Activated CD4-positive, alpha-beta T cell treated with anti-CD3 and anti-CD28 coated beads, Interleukin-2, amount 50 U/mL, for 4 hours (primary cell): ENCODE measurements at regions not wholly inside any gene's neighbourhood (a gene's known extent, or its start where the extent isn't known, plus 50 kb on each side); places are given as distances from the start of the nearest gene placed in this dataset.

Experiments used
- DNase-seq, 2 experiments: peaks; one replicate each; pipeline ENCODE4 v3.0.0-alpha.2; 2020

DNA sequence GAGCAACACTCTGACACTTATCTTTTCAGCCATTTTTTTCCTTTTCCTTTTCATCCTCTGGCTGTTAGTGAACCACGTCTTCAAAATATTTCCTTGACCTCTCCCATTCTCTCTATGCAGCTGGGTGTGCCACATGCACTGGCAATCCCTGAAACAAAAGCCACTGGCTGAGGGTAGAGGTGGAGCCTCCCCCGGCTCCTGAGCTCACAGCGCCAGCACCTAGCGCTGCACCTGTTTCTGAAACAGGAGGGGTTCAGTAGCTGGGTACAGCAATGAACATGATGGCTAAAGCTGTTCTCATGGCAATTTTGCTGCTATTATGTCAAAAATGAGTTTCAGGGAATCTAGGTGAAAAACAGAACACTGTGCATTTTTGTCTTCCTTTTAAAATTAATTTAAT lies 314.7 kb upstream of the ATP10A start:
- no peak for DNase-seq

- no peak for DNase-seq
Observed at GRCh38 chr15:26176831-26177230, 313.7 kb upstream of the ATP10A start.

DNA sequence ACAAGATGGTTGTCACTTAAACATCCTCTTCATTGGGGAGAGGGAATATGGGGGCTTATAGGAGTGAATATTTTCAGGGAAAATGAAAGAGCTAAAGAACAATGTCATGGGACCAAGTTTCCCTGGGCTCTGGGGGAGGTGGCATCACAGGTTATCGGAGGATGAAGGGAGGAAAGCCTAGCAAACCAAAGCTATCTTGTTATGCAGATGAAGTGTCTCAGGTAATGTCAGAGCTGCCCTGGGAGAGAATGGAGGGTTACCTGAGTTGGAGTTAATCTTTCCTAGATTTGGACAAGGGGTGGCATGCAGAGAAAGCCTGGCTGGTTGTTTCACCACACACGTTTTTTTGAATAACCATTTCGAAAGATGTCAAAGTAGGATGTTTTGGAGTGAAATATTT lies 308.1 kb upstream of the ATP10A start:
- no peak for DNase-seq

DNA sequence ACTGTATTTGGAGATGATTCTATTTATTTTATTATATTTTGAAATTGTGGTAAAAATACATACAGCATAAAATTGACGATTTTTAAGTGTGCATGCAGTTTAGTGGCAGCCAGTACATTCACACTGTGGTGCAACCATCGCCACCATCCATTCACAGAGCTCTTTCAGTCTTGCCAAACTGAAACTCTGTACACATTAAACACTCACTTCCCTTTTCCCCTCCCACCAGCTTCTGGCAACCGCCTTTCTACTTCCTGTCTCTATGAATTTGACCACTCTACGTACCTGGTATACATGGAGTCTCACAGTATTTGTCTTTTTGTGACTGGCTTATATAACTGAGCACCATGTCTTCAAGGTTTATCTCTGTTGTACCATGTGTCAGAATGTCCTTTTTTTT lies 303.3 kb upstream of the ATP10A start:
- DNase-seq, result no peak

GRCh38 chr15:26165546-26165945 lies 302.4 kb upstream of the ATP10A start:
- DNase-seq, result no peak

DNA sequence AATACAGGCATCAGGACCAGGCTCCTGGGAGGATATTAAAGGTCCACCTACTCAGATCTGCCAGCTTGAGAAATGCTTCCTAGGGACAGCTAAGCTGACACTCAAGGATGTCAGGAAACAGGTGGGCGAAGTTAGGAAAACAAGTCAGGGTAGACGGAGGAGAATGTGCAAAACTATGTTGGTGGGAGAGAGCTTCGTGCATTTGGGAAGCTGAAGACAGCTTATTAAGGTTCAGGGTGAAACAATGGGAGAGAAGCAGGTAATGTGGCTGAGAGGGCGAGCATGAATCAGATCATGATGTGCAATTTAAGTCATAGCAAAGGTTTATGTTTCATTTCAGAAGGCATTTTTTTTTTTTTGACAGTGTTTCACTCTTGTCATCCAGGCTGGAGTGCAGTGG lies 297.2 kb upstream of the ATP10A start:
- no peak for DNase-seq

DNA sequence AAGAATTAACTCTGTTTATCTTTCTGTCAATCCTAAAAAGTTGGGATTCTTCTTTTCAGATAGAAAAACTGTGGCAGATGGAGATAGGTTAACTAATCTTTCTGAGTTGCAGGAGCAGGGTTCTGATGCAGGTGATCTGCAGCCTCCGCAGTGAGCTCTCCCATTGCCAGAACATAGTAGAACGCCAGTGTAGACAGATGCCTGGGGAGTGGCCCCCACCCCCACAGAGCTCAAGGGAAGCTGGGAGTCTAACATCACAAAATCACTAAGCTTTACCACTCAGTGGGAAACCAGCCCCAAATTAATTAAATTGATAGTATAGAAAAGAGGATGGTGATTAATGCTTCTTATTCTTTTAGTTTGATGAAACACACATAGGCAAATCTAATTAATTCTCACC lies 295.0 kb upstream of the ATP10A start:
- no peak for DNase-seq

DNA sequence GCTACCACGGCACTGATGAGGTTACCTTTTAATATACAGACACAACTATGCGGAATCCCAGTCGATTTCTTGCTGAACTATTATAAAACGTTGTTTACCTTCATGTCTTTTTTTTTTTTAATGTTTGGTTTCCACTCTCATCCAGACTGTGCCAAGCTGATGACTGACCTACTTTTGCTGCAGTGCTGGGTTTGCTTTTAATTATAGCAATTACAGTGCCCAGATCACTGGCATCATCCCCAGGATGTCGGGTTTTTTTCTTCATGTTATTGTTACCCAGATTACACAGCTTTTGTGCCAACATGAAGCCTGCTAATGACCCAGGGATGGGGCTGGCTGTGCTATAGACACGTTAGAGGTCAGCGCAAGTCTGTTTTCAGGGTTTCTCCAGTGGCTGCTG lies 294.0 kb upstream of the ATP10A start:
- no peak for DNase-seq

DNA sequence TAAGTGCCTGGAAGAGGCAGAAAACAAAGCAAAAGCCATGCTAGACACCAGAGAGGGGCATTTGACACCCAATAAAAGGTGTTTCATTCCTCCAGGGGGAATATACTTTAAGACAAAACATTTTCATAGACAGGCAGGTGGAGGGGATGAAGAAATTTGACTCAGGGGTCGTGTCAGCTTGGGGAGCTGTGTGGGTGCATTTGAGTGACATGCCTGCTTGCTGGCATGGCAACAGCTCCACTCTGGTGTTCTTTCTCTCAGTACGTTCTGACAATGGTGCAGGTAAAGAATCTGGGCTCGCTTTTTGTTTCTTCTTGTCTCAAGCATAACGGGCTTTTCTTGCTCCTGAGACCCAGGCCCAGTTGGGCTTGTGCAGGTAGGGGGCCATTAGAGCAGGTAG lies 292.9 kb upstream of the ATP10A start:
- DNase-seq, result no peak

DNA sequence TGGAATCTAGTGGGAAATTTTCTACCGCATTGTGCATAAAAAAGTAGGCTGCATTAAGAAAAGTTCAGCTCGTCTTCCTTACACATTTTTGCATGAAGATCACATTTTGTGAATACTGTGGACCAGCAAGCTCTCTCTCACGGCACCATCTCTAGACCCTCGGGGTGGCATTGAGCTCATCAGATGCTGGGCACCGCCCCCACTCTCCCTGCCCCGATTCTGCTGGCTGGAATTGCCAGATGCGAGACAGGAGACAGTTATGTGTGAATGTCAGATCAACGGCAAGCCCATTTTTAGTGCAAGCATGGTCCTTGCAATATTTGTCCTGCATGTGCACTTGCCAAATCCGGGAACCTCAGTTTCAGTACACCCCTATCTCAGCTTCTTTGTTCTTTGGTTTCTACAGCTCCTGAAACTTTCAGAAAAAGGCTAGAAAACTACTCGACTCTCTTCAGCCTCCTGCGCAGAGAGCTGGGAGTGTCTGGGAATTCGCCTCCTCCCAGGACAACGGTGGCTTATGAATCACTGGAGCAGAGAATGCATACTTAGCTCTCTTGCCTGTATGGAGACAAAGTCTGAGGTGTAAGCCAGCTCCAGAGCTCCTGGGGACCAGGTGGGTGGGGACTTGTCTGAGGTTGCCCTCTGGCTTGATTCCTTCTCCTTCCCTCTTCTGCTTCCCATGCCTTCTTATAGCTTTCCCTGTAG lies 285.2 kb upstream of the ATP10A start:
- no peak for DNase-seq

DNA sequence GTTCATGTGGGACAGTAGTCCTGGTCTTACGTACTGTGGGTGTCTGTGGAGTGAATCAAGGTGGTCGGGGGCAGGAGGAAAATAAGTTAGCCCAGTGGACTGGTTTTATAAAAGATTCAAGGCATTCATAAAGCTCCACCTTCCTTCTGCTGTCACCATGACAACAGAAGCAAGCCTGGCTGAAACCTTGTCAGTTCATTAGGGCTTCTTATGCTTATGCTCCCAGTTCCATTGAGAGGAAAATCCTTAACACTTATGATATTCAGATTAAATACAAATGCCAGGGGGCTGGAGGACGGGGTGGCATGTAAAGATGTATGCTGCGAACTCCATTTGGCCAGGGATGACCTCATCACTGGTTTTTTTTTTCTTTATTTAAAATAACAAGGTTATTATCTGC lies 283.1 kb upstream of the ATP10A start:
- DNase-seq, result no peak

DNA sequence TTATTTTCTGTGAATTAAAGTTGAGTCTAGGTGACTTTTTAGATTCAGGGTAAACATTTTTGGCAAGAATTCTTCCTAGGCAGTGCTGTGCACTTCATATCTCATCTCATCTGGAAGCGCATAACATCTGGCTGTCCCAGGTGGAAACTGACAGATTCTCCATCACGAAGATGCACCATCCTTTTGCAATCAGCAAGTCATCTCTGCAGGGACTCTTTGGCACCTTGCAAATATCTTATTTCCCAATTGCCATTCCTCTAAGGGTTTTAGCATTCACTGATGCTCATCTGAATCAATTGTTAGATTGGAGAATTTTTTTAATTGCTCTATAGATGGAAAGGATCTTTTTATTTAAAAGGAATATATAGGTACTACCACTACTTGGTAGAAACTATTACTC lies 282.7 kb upstream of the ATP10A start:
- no peak for DNase-seq

DNA sequence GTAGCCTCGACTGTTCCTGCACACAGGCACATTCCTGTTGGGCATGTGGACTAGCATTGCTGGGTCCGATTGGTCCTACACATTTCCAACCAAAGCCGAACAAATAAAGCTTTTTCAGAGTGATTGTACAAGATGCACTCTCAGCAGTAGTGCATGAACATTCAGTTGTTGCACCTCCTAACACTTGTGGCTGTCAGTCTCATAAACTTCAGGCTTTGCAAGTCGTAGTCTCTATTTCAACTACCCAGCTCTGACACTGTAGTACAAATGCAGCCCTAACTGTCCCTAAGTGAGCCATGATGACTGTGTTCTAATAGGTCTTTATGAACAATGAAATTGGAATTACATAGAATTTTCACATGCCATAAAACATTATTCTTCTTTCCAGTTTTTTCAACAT lies 281.7 kb upstream of the ATP10A start:
- DNase-seq, result no peak

DNA sequence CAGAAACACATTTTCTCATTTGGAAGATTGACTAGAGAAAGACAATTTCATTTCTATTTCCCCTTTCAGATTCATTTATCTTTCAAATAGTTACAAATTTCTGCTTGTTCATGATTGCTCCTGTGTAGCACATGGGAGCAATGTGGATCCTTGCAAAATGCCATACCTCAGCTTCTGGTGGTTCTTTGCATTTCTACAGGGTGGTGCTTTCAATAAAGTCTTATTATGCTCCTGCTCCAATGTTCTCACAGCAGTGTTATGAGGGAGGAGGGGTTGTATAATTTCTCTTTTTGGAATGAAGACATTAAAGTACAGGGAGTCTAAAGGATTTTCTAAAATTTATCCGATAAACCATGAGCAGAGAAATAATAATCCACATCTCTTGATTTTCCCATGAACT lies 280.1 kb upstream of the ATP10A start:
- no peak for DNase-seq

GRCh38 chr15:26134812-26135211 lies 271.7 kb upstream of the ATP10A start:
- DNase-seq, result no peak

GRCh38 chr15:26134152-26134551 lies 271.0 kb upstream of the ATP10A start:
- no peak for DNase-seq

DNA sequence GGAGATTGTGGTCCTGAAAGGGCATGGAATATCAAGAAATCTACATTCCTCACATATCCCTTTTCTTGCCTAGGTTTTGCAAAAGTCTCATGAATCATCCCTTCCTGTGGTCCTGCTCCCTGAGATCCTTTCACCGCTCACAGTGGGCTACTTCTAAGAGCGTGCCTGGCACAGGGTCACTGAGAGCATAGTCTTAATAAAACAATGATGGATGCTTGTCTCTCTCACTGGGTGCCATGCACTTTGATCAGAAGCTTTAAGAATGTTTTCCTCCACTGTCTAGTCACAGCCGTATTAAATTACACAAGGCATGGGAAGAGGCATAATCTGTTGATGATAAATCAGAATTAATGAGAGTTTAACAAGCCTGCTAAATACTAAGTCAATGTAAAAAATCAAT lies 269.7 kb upstream of the ATP10A start:
- DNase-seq, result no peak

- no peak for DNase-seq
Observed at GRCh38 chr15:26129852-26130251, 266.7 kb upstream of the ATP10A start.

- no peak for DNase-seq
Observed at GRCh38 chr15:26128611-26129140, 265.5 kb upstream of the ATP10A start.

DNA sequence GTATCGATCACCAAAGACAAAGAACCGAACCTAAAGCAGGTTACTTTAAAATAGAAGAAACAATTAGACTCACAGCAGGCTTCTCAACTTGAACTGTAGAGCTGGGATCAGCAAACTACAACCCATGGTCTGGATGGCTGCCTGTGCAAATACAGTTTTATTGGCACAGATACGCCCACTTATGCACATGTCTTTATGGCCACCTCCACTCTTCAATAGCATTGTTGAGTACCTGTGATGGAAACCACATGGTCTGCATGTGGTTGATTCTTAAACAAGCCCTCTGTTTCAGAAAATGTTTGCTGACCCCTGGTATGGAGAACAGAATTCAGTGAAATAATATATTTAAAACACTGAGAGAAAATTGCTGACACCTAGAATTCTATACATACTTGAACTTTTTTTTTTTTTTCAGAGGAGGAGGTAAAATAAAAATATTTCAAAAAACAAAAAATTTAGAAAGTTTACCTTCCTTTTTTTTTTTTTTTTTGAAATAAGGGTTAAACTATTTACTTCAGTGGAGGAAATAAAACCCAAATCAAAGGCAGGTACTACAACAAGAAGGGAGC lies 263.8 kb upstream of the ATP10A start:
- no peak for DNase-seq

DNA sequence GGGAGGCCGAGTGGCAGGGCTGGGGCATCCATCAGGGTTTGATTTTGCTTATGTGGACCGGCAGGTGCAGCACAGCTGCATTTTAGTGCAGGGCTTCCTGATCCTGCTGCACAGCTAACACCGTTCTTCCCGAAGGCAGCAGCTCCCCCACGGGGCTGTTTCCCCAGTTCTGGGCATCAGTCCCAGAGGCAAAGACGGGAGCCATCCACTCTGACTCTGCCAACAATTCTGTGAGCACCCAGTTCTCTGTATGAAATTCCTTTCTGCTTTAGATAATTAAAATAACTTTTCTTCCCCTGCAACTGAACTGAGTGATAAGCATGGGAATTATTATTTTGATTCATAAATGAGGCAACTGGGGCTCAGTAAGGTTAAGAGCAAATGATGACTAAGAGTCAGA lies 262.9 kb upstream of the ATP10A start:
- DNase-seq, result no peak

DNA sequence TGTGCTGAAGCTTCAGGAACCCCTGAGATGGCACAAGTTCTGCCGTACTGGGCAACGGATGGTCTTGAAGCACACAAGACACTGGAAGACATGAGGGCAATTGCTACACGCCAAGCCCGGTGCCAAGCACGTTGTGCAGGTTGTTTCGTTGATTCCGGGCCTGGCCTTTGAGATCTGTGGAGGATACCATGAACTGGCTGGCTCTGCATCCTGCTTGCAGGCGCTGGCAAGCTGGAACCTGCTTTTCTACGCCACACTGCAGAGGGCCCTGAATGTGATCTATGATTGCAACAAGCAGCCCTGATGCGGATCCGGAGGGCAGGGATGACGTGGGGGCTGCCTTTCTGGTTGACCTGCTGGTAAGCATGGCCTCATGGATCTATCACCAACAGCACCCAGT lies 262.5 kb upstream of the ATP10A start:
- DNase-seq, result no peak

DNA sequence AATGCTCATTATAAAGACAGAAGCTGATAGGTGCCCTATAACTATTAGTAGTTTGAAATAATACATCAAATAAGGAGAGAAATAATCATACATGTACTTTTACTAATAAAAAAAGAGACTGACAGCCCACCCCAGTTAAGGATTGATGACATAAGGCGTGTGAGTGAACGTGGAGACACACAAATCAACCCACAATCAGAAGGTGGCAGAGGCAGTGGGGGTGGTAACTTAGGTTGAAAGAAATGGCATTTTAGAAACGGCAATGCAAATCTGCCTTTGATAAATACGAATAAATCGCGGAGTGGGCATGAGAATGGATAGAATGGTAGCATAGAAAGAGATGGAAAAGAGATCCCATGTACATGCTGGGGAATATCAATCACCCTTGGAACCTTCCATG lies 256.2 kb upstream of the ATP10A start:
- DNase-seq, result no peak

DNA sequence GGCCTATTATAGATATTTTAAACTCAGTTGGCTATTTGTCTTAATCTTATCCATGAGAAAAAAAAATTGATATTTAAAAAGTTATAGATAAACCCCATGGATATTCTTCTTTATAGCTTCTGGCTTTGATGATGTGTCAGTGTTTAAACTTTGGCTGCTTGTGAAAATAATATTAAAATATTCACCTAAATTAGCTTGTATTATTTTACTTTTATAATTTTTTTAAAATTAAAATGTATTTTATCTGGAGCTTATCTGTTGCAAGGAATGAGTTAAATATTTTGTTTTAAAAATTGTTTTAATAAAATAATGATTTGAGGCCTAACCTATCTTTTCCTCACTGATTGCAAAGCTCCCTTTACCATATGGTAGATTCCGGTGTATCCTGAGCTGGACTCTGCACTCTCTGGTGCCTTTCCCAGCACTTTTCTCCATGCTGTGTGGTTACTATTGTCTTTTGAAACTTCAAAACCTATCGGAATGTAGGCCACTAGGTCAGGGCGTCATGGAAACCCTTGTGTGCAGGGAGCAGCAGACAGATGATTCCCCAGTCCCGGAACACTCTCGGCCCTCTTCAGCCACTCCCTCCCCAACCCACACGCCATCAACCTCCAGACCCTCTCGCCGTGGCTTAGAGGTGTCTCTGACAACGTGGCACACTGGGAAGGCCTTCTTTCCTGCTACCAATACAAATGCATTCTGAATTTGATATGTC lies 252.3 kb upstream of the ATP10A start:
- DNase-seq, result no peak
